Activated CD4-positive, alpha-beta T cell treated with anti-CD3 and anti-CD28 coated beads, Interleukin-2, Interleukin-4, amounts not matched to agents 100 ng/mL and 50 ng/mL, durations not matched to agents 16 hours and 8 hours (primary cell): ENCODE measurements at regions not wholly inside any gene's neighbourhood (a gene's known extent, or its start where the extent isn't known, plus 50 kb on each side); places are given as distances from the start of the nearest gene placed in this dataset.
"Not testable (repeated sequence)": the region's sequence is repeated elsewhere in the genome, so short reads cannot be mapped to it uniquely, and the experiment has no call there.

ENCODE experiments used
- DNase-seq: peaks from one replicate; pipeline ENCODE4 v3.0.0-alpha.2; 2020; ENCODE audit warnings: low spot score

GRCh38 chr5:67814569-67815311 is 400.8 kb upstream of the PIK3R1 start:
- no peak for DNase-seq

- DNase-seq, result no peak
These were observed 401.5 kb upstream of the PIK3R1 start for GRCh38 chr5:67813877-67814539.

- no peak for DNase-seq
These were observed 406.0 kb upstream of the PIK3R1 start for GRCh38 chr5:67809589-67809988.

GRCh38 chr5:67808340-67808739 is 407.2 kb upstream of the PIK3R1 start:
- DNase-seq, result no peak

GRCh38 chr5:67807439-67807888 is 408.1 kb upstream of the PIK3R1 start:
- no peak for DNase-seq

DNA sequence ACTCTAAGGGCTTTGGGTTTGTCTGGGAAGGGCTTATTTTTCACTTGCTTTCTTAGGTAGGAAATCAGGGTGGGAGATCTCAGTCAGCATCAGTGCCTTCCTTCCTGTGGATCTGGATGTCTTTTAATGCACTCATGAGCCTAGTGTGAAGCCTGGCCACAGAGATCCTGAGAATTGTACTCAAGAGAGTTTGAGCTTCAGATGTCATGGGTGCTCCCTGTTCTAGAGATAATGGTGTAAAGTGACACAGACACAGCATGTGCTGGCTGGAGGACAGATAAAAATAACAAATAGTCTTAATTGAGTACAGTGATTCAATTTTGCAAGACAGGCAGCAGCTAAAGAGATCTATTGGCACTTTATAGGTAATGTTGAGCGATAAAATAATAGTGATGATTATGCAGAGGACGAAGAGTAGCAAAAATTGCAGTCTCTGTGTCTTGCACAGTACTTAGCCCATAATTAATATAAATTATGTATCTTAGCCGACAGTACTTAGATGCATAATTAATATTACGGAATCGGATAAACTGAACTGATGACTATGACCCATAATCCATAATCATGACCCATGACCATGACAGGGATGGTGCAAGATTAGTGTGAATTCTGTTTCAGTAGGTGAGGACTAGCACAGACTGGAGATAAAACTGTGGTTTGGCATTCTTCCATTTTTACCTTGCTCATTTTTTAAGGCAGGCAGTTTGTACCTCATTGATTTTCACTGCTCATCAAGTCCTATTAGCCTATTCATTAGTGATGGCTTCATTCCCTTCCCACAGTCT is 408.7 kb upstream of the PIK3R1 start:
- DNase-seq, result no peak

- DNase-seq, result no peak
These were observed 409.7 kb upstream of the PIK3R1 start for GRCh38 chr5:67805666-67806348.

GRCh38 chr5:67802766-67803165 is 412.8 kb upstream of the PIK3R1 start:
- DNase-seq, result no peak

DNA sequence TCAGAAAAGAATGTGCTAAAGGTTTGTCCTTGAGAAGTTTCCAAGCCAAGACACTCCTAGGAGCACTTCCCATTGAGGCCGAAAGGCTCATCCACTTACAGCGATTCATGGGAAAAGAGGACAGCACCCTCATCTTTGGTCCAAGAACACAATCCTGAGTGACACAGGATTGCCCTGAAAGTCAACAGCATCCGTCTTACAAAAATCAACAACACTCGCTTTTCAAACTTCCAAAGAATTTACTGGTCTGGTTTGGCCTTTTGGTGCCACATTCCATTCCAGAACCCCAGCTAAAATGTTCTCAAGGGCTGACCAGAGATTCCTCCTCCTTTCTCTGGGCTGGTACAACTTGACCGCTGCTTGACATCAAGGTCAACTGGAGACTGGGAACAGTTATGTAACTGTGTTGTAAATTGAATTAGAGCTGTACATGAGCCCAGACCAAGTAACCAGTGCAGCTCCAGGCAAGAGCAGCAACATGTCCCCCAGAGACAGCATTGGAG is 415.8 kb upstream of the PIK3R1 start:
- DNase-seq, result no peak

DNA sequence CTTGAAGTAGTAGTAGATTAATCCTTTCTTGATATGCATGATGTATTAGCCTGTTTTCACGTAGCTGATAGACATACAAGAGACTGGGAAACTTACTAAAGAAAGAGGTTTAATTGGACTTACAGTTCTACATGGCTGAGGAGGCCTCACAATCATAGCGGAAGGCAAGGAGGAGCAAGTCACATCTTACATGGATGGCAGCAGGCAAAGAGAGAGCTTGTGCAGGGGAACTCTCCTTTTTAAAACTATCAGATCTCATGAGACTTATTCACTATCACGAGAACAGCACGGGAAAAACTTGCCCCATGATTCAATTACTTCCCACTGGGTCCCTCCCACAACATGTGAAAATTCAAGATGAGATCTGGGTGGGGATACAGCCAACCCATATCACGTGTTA is 417.1 kb upstream of the PIK3R1 start:
- not testable (repeated sequence) for DNase-seq

DNA sequence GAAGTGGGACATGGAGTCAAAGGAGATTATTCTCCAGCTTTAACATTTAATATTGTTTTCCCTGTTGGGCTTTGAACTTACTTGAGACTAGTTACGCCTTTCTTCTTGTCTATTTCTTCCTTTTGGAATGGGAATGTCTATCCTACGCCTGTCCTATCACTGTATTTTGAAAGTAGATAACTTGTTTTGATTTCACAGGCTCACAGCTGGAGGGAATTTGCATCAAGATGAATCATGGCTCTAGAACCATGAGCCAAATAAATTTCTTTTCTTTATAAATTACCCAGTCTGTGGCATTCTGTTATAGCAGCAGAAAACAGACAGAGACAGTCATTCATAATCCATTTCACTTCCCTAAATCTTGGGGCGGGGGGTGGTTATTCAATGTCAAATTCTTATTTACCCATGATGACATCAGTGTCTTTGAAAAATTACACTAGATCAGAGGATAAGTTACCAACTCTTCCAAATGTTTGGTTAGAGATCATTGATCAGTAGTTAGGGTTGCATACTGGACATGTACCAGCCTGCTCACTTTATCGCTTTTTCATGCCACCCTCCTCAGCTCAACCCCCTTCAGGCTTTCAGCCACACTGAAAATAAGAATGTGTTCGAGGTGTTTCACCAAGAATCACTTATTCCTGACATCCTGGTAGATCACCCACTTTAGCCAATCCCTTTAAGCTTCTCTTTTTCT is 419.6 kb upstream of the PIK3R1 start:
- DNase-seq, result no peak

GRCh38 chr5:67793966-67794365 is 421.6 kb upstream of the PIK3R1 start:
- DNase-seq, result no peak

DNA sequence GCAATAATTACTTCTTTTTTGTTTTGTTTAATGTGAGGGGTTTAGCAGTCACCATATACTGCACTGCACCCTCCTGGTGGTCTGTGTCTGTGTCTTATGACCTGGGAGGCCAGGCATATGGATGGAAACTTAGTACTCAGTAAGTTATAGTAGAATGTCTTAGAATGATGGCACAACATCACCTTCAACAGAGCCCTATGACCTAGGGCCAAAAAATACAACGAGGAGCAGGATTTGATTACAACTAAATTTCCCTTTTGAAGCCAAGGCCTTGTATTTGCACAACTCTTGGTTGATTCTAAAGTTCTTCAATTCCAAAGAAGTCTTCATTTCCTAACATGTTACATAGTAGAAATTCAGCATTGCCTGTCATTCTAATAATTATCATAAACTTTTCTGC is 422.1 kb upstream of the PIK3R1 start:
- no peak for DNase-seq

DNA sequence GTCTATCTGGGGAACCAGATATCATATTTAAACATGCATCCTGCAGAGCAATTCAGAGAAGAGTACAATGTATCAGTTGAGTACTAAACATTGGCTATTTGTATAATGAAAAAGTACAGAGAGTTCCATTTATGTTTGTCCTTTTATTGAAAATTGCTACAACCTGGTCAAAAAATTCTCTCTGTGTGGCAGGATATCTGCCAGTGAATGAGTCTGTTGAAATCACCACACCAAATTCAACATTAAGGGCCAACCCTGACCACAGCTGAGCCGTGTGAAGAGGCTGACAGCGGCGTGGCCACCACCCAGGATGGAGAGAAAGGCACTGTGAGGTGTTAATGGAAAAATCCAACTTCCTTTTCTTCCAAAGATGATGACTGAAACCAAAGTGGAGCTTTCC is 422.7 kb upstream of the PIK3R1 start:
- DNase-seq, result no peak

- DNase-seq, result no peak
These were observed 425.2 kb upstream of the PIK3R1 start for GRCh38 chr5:67790390-67790789.

- not testable (repeated sequence) for DNase-seq
These were observed 435.5 kb upstream of the PIK3R1 start for GRCh38 chr5:67779893-67780623.

- no peak for DNase-seq
These were observed 440.8 kb upstream of the PIK3R1 start for GRCh38 chr5:67774786-67775185.

GRCh38 chr5:67774267-67774552 is 441.3 kb upstream of the PIK3R1 start:
- no peak for DNase-seq

- no peak for DNase-seq
These were observed 441.9 kb upstream of the PIK3R1 start for GRCh38 chr5:67773411-67774266.

GRCh38 chr5:67771791-67772190 is 443.8 kb upstream of the PIK3R1 start:
- no peak for DNase-seq
